ENCODE measurements at regions not wholly inside any gene's neighbourhood (a gene's known extent, or its start where the extent isn't known, plus 50 kb on each side); places are given as distances from the start of the nearest gene placed in this dataset.

GRCh38 chr2:5444854-5445253 lies 247.3 kb upstream of the SOX11 start:
- no peak overlapping the region for H2AFZ ChIP-seq (ENCODE audit: low read depth, low read length)
- no peak overlapping the region for H3K27ac ChIP-seq (ENCODE audit: low read length)
- H3K4me2 ChIP-seq (ENCODE audit: low read length): no peak overlapping the region
- H3K36me3 ChIP-seq (replicated peaks; ENCODE audit: low read depth, low read length): no peaks in the 10 kb centered on the region
- no peaks in the 10 kb centered on the region for H3K79me2 ChIP-seq (ENCODE audit: low read length)
- TF ChIP-seq EZH2phosphoT487 (IDR thresholded peaks at IDR 0.05; ENCODE audit: low read depth): no peak
- no peak for TF ChIP-seq CTCF (IDR thresholded peaks at IDR 0.05; ENCODE audit: low read depth, low read length)
- no peaks in the 10 kb centered on the region for H3K4me1 ChIP-seq (ENCODE audit: low read length)
- no peak overlapping the region for H3K9ac ChIP-seq (ENCODE audit: low read length)
- no peaks in the 10 kb centered on the region for H3K27me3 ChIP-seq (ENCODE audit: low read depth, low read length)
- no peaks in the 10 kb centered on the region for H4K20me1 ChIP-seq (ENCODE audit: insufficient read depth, low read length)
- H3K4me3 ChIP-seq (ENCODE audit: low read length): no peak overlapping the region
- H3K9me3 ChIP-seq (ENCODE audit: insufficient read depth, low read length): no peaks in the 10 kb centered on the region

- H3K4me2 ChIP-seq (ENCODE audit: low read length): no peak overlapping the region
- no peak overlapping the region for H3K9ac ChIP-seq (ENCODE audit: low read length)
- H3K27ac ChIP-seq (ENCODE audit: low read length): no peak overlapping the region
- H3K79me2 ChIP-seq (ENCODE audit: low read length): no peaks in the 10 kb centered on the region
- no peak overlapping the region for H2AFZ ChIP-seq (ENCODE audit: low read depth, low read length)
- H3K9me3 ChIP-seq (ENCODE audit: insufficient read depth, low read length): no peaks in the 10 kb centered on the region
- H4K20me1 ChIP-seq (ENCODE audit: insufficient read depth, low read length): no peaks in the 10 kb centered on the region
- TF ChIP-seq CTCF (IDR thresholded peaks at IDR 0.05; ENCODE audit: low read depth, low read length) (no peak), EZH2phosphoT487 (IDR thresholded peaks at IDR 0.05; ENCODE audit: low read depth) (no peak)
- H3K27me3 ChIP-seq (ENCODE audit: low read depth, low read length): no peaks in the 10 kb centered on the region
- H3K36me3 ChIP-seq (replicated peaks; ENCODE audit: low read depth, low read length): no peaks in the 10 kb centered on the region
- no peak overlapping the region for H3K4me3 ChIP-seq (ENCODE audit: low read length)
- H3K4me1 ChIP-seq (ENCODE audit: low read length): no peaks in the 10 kb centered on the region
Measured at GRCh38 chr2:5449867-5450266, 242.3 kb upstream of the SOX11 start.

- Histone ChIP-seq H3K9ac (ENCODE audit: low read length) (no peak overlapping the region), H3K36me3 (replicated peaks; ENCODE audit: low read depth, low read length) (no peaks in the 10 kb centered on the region), H3K79me2 (ENCODE audit: low read length) (no peaks in the 10 kb centered on the region), H3K4me2 (ENCODE audit: low read length) (no peak overlapping the region), H2AFZ (ENCODE audit: low read depth, low read length) (no peak overlapping the region), H4K20me1 (ENCODE audit: insufficient read depth, low read length) (no peaks in the 10 kb centered on the region), H3K9me3 (ENCODE audit: insufficient read depth, low read length) (no peaks in the 10 kb centered on the region), H3K4me1 (ENCODE audit: low read length) (no peaks in the 10 kb centered on the region), H3K4me3 (ENCODE audit: low read length) (no peak overlapping the region), H3K27ac (ENCODE audit: low read length) (no peak overlapping the region), H3K27me3 (ENCODE audit: low read depth, low read length) (no peaks in the 10 kb centered on the region)
- no peak for TF ChIP-seq EZH2phosphoT487 (IDR thresholded peaks at IDR 0.05; ENCODE audit: low read depth)
- no peak for TF ChIP-seq CTCF (IDR thresholded peaks at IDR 0.05; ENCODE audit: low read depth, low read length)
Measured at GRCh38 chr2:5453220-5454050, 238.7 kb upstream of the SOX11 start.

GRCh38 chr2:5454051-5454390 lies 238.2 kb upstream of the SOX11 start:
- Histone ChIP-seq H3K36me3 (replicated peaks; ENCODE audit: low read depth, low read length) (no peaks in the 10 kb centered on the region), H3K4me1 (ENCODE audit: low read length) (no peaks in the 10 kb centered on the region), H3K4me3 (ENCODE audit: low read length) (no peak overlapping the region), H3K27me3 (ENCODE audit: low read depth, low read length) (no peaks in the 10 kb centered on the region), H2AFZ (ENCODE audit: low read depth, low read length) (no peak overlapping the region), H3K27ac (ENCODE audit: low read length) (no peak overlapping the region), H3K9ac (ENCODE audit: low read length) (no peak overlapping the region), H4K20me1 (ENCODE audit: insufficient read depth, low read length) (no peaks in the 10 kb centered on the region), H3K9me3 (ENCODE audit: insufficient read depth, low read length) (no peaks in the 10 kb centered on the region), H3K4me2 (ENCODE audit: low read length) (no peak overlapping the region), H3K79me2 (ENCODE audit: low read length) (no peaks in the 10 kb centered on the region)
- TF ChIP-seq CTCF (IDR thresholded peaks at IDR 0.05; ENCODE audit: low read depth, low read length): no peak
- no peak for TF ChIP-seq EZH2phosphoT487 (IDR thresholded peaks at IDR 0.05; ENCODE audit: low read depth)

All from OCI-LY3 (cell line).